Peyer's patch (tissue), 4 donors: ENCODE measurements at regions not wholly inside any gene's neighbourhood (a gene's known extent, or its start where the extent isn't known, plus 50 kb on each side); places are given as distances from the start of the nearest gene placed in this dataset.

Experiments used
- POLR2A ChIP-seq, 2 donors: fragments of 450-650 bp; IDR thresholded peaks; one replicate each; pipeline ENCODE4 v1.5.1; 2017; ENCODE audit warnings: antibody characterized with exemption in 2 of 2, mild to moderate bottlenecking in 2 of 2, moderate library complexity in 2 of 2
- TF ChIP-seq, protein P1 (sequence below), 6 experiments: fragments of 450-650 bp in 4 of 6; fragments of 200-600 bp in 2 of 6; sonication (generic) in 1 of 6; IDR thresholded peaks; one replicate each; pipeline ENCODE4 v1.5.1; 2017 to 2019; ENCODE audit warnings: antibody characterized with exemption in 6 of 6, mild to moderate bottlenecking in 3 of 6, moderate library complexity in 1 of 6

DNA sequence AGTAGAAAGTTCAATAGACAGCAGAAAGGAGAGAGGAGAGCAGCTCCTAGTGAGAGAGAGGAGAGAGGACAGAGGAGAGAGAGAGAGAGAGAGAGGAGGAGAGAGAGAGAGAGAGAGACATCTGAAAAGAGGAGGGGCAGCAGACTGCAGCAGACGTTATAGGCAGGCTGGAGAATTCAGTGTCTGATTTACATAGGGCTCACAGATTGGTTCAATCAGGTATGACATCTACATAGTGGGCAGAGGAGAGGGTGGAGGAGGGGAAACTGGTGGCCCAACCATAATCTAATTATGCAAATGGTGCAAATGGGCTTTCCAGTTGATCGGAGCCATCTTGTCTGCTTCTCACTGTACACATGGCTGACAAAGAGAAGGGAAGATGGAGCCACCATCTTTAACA is 221.3 kb upstream of the TRPC4 start:
- TF ChIP-seq, protein P1, sequence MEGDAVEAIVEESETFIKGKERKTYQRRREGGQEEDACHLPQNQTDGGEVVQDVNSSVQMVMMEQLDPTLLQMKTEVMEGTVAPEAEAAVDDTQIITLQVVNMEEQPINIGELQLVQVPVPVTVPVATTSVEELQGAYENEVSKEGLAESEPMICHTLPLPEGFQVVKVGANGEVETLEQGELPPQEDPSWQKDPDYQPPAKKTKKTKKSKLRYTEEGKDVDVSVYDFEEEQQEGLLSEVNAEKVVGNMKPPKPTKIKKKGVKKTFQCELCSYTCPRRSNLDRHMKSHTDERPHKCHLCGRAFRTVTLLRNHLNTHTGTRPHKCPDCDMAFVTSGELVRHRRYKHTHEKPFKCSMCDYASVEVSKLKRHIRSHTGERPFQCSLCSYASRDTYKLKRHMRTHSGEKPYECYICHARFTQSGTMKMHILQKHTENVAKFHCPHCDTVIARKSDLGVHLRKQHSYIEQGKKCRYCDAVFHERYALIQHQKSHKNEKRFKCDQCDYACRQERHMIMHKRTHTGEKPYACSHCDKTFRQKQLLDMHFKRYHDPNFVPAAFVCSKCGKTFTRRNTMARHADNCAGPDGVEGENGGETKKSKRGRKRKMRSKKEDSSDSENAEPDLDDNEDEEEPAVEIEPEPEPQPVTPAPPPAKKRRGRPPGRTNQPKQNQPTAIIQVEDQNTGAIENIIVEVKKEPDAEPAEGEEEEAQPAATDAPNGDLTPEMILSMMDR (IDR thresholded peaks at IDR 0.05), result no peak
- no peak for TF ChIP-seq POLR2A (IDR thresholded peaks at IDR 0.05)
